ENCODE measurements at regions not wholly inside any gene's neighbourhood (a gene's known extent, or its start where the extent isn't known, plus 50 kb on each side); places are given as distances from the start of the nearest gene placed in this dataset.

- TF ChIP-seq POLR2A (IDR thresholded peaks at IDR 0.05) (no peak), POLR2AphosphoS5 (IDR thresholded peaks at IDR 0.05) (no peak)
- TF ChIP-seq, protein P1, sequence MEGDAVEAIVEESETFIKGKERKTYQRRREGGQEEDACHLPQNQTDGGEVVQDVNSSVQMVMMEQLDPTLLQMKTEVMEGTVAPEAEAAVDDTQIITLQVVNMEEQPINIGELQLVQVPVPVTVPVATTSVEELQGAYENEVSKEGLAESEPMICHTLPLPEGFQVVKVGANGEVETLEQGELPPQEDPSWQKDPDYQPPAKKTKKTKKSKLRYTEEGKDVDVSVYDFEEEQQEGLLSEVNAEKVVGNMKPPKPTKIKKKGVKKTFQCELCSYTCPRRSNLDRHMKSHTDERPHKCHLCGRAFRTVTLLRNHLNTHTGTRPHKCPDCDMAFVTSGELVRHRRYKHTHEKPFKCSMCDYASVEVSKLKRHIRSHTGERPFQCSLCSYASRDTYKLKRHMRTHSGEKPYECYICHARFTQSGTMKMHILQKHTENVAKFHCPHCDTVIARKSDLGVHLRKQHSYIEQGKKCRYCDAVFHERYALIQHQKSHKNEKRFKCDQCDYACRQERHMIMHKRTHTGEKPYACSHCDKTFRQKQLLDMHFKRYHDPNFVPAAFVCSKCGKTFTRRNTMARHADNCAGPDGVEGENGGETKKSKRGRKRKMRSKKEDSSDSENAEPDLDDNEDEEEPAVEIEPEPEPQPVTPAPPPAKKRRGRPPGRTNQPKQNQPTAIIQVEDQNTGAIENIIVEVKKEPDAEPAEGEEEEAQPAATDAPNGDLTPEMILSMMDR (IDR thresholded peaks at IDR 0.05) = no peak
Measured at GRCh38 chr3:150074697-150075416, 104.2 kb upstream of the PFN2 start.
